NCI-H1417 (cell line): ENCODE measurements at regions not wholly inside any gene's neighbourhood (a gene's known extent, or its start where the extent isn't known, plus 50 kb on each side); places are given as distances from the start of the nearest gene placed in this dataset.

ENCODE experiments used
- DNase-seq, 3 experiments: peaks; one replicate each; lab custom pipeline; 2025; lab: John Stamatoyannopoulos, UW

GRCh38 chr13:31081316-31081715 is 80.4 kb downstream of the HSPH1 start:
- DNase-seq: no peak

GRCh38 chr13:31074756-31075155 is 86.9 kb downstream of the HSPH1 start:
- DNase-seq: no peak

GRCh38 chr13:31073859-31074718 is 87.6 kb downstream of the HSPH1 start:
- DNase-seq: peak in 2 of 3 experiments; percentile 11 to 63

GRCh38 chr13:31072041-31072440 is 89.7 kb downstream of the HSPH1 start:
- no peak for DNase-seq

GRCh38 chr13:31069808-31070534 is 91.7 kb downstream of the HSPH1 start:
- DNase-seq: no peak

- DNase-seq: no peak
Measured at GRCh38 chr13:31068119-31068423, 93.6 kb downstream of the HSPH1 start.

- no peak for DNase-seq
Measured at GRCh38 chr13:31067416-31068118, 94.1 kb downstream of the HSPH1 start.

GRCh38 chr13:31064636-31065035 is 97.1 kb downstream of the HSPH1 start:
- DNase-seq: no peak

GRCh38 chr13:31063772-31064171 is 97.9 kb downstream of the HSPH1 start:
- no peak for DNase-seq

GRCh38 chr13:31060655-31061054 is 101.0 kb downstream of the HSPH1 start:
- no peak for DNase-seq

GRCh38 chr13:31060220-31060619 is 101.5 kb downstream of the HSPH1 start:
- DNase-seq: no peak

- DNase-seq: no peak
Measured at GRCh38 chr13:31057403-31058033, 104.2 kb downstream of the HSPH1 start.

- DNase-seq: no peak
Measured at GRCh38 chr13:31056644-31057271, 104.9 kb downstream of the HSPH1 start.

- no peak for DNase-seq
Measured at GRCh38 chr13:31055589-31055988, 106.1 kb downstream of the HSPH1 start.

- DNase-seq: no peak
Measured at GRCh38 chr13:31054632-31055031, 107.1 kb downstream of the HSPH1 start.

GRCh38 chr13:31053896-31054295 is 107.8 kb downstream of the HSPH1 start:
- DNase-seq: no peak

- peak in 1 of 3 experiments; percentile 2 for DNase-seq
Measured at GRCh38 chr13:31053091-31053490, 108.6 kb downstream of the HSPH1 start.

- DNase-seq: no peak
Measured at GRCh38 chr13:31052478-31052877, 109.2 kb downstream of the HSPH1 start.

GRCh38 chr13:31051999-31052398 is 109.7 kb downstream of the HSPH1 start:
- peak in 1 of 3 experiments; percentile 2 for DNase-seq

GRCh38 chr13:31050486-31051400 is 111.0 kb downstream of the HSPH1 start:
- peak in 1 of 3 experiments; percentile 1 for DNase-seq

GRCh38 chr13:31049833-31050232 is 111.9 kb downstream of the HSPH1 start:
- DNase-seq: no peak
